ENCODE measurements at regions not wholly inside any gene's neighbourhood (a gene's known extent, or its start where the extent isn't known, plus 50 kb on each side); places are given as distances from the start of the nearest gene placed in this dataset.
A peak's percentile ranks its signal among the peaks of the same experiment; 100 is the strongest.
"Not testable (repeated sequence)": the region's sequence is repeated elsewhere in the genome, so short reads cannot be mapped to it uniquely, and the experiment has no call there.

GRCh38 chr6:28683945-28684538, 158.4 kb downstream of the GPX5 start:
- no peak for DNase-seq (ENCODE audit: low read depth)
- POLR2A ChIA-PET: no interaction called here
- no peaks in the 10 kb centered on the region for H3K36me3 ChIP-seq (ENCODE audit: control insufficient read depth, insufficient read depth, low read length)
- TF ChIP-seq, protein P1, sequence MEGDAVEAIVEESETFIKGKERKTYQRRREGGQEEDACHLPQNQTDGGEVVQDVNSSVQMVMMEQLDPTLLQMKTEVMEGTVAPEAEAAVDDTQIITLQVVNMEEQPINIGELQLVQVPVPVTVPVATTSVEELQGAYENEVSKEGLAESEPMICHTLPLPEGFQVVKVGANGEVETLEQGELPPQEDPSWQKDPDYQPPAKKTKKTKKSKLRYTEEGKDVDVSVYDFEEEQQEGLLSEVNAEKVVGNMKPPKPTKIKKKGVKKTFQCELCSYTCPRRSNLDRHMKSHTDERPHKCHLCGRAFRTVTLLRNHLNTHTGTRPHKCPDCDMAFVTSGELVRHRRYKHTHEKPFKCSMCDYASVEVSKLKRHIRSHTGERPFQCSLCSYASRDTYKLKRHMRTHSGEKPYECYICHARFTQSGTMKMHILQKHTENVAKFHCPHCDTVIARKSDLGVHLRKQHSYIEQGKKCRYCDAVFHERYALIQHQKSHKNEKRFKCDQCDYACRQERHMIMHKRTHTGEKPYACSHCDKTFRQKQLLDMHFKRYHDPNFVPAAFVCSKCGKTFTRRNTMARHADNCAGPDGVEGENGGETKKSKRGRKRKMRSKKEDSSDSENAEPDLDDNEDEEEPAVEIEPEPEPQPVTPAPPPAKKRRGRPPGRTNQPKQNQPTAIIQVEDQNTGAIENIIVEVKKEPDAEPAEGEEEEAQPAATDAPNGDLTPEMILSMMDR (IDR thresholded peaks at IDR 0.05; ENCODE audit: insufficient read depth, low read depth, low read length): peak; percentile 63
- CTCF ChIA-PET: interaction anchor here (1.0 to 1.9 kb wide), 7 partner anchors 10 to 931 kb away, joined by 3 to 8 read pairs (median 3); no protein-coding TSS in a partner anchor
- H3K27me3 ChIP-seq (ENCODE audit: control insufficient read depth, insufficient read depth, low read length): peaks cover 8% of the 10 kb centered on the region
- H3K4me3 ChIP-seq (ENCODE audit: low read depth, low read length): no peak overlapping the region

DNA sequence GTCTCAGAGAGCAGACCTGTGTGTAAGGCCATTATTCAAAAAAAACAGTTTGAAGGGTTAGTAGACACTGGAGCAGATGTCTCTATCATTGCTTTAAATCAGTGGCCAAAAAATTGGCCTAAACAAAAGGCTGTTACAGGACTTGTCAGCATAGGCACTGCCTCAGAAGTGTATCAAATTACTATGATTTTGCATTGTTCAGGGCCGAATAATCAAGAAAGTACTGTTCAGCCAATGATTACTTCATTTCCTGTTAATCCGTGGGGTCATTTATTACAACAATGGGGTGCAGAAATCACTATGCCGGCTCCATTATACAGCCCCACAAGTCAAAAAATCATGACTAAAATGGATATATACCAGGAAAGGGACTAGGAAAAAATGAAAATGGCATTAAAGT, 160.3 kb downstream of the GPX5 start:
- H3K4me3 ChIP-seq (ENCODE audit: low read depth, low read length); POLR2A ChIA-PET; DNase-seq (ENCODE audit: low read depth); H3K36me3 ChIP-seq (ENCODE audit: control insufficient read depth, insufficient read depth, low read length): not testable (repeated sequence)
- CTCF ChIA-PET: interaction anchor here (1.0 to 1.9 kb wide), 6 partner anchors 8 to 335 kb away, joined by 3 to 8 read pairs (median 4); no protein-coding TSS in a partner anchor
- H3K27me3 ChIP-seq (ENCODE audit: control insufficient read depth, insufficient read depth, low read length): peaks cover 10% of the 10 kb centered on the region

DNA sequence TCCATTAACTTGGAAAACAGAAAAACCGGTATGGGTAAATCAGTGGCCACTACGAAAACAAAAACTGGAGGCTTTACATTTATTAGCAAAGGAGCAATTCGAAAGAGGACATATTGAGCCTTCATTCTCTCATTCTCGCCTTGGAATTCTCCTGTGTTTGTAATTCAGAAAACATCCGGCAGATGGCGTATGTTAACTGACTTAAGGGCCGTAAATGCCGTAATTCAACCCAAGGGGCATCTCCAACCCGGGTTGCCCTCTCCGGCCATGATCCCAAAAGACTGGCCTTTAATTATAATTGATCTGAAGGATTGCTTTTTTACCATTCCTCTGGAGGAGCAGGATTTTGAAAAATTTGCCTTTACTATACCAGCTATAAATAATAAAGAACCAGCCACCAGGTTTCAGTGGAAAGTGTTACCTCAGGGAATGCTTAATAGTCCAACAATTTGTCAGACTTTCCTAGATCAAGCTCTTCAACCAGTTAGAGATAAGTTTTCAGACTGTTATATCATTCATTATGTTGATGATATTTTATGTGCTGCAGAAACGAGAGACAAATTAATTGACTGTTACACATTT, 160.9 kb downstream of the GPX5 start:
- POLR2A ChIA-PET; H3K27me3 ChIP-seq (ENCODE audit: control insufficient read depth, insufficient read depth, low read length); DNase-seq (ENCODE audit: low read depth); H3K4me3 ChIP-seq (ENCODE audit: low read depth, low read length); H3K36me3 ChIP-seq (ENCODE audit: control insufficient read depth, insufficient read depth, low read length): not testable (repeated sequence)
- TF ChIP-seq, protein P1 (IDR thresholded peaks at IDR 0.05; ENCODE audit: insufficient read depth, low read depth, low read length): peak; percentile 60
- CTCF ChIA-PET: interaction anchor here (1.0 to 2.2 kb wide), 6 partner anchors 10 to 902 kb away, joined by 3 to 5 read pairs (median 4); no protein-coding TSS in a partner anchor

DNA sequence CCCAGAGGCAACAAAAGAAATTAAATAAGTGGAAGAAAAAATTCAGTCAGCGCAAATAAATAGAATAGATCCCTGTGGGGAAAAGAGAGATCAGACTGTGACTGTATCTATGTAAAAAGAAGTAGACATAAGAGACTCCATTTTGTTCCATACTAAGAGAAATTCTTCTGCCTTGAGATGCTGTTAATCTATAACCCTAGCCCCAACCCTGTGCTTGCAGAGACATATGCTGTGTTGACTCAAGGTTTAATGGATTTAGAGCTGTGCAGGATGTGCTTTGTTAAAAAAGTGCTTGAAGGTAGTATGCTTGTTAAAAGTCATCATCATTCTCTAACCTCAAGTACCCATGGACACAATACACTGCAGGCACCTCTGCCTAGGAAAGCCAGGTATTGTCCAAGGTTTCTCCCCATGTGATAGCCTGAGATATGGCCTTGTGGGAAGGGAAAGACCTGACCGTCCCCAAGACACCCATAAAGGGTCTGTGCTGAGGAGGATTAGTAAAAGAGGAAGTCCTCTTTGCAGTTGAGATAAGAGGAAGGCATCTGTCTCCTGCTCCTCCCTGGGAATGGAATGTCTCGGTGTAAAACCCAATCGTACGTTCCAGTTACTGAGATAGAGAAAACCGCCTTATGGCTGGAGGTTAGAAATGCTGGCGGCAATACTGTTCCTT, 161.8 kb downstream of the GPX5 start:
- H3K27me3 ChIP-seq (ENCODE audit: control insufficient read depth, insufficient read depth, low read length); H3K4me3 ChIP-seq (ENCODE audit: low read depth, low read length); DNase-seq (ENCODE audit: low read depth); H3K36me3 ChIP-seq (ENCODE audit: control insufficient read depth, insufficient read depth, low read length); POLR2A ChIA-PET: not testable (repeated sequence)
- CTCF ChIA-PET: interaction anchor here (0.6 to 2.2 kb wide), 7 partner anchors 11 to 1061 kb away, joined by 3 to 5 read pairs (median 4); no protein-coding TSS in a partner anchor

- H3K27me3 ChIP-seq (ENCODE audit: control insufficient read depth, insufficient read depth, low read length): peaks cover 27% of the 10 kb centered on the region
- H3K4me3 ChIP-seq (ENCODE audit: low read depth, low read length); POLR2A ChIA-PET; DNase-seq (ENCODE audit: low read depth); H3K36me3 ChIP-seq (ENCODE audit: control insufficient read depth, insufficient read depth, low read length); CTCF ChIA-PET: not testable (repeated sequence)
Observed at GRCh38 chr6:28691991-28692390, 166.3 kb downstream of the GPX5 start.

DNA sequence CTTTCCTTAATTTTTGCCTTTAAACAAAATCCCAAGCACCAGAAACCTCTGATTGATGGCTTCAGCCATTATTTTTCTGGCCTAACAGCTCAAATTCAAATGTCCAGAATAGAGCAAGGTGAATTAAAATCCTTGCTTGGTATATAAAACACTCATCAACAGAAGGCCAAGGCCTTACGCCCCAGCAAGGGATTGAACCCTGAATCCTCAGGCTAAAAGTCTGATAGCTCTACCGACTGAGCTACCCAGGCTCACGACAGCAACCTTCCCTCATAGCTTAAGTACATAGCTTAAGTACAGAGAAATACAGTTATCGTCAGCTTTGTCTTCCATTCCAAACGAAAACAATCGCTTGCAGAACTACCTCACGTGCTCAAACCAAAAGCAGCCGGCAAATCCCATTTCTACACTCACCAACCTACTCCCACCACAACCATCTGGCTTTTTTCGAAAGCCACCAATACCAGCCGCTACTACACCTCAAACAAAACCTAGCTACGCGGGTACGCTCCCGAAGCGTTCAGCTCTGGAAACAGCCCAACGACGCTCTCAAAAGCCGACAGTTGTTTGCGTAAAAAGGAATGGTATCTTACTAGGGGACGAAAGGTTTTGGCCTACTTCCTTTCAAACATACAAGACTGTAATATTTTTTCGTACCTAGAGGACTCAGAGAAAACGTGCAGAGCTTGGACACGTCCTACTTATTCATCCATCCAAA, 167.5 kb downstream of the GPX5 start:
- DNase-seq (ENCODE audit: low read depth): no peak
- Histone ChIP-seq H3K27me3 (ENCODE audit: control insufficient read depth, insufficient read depth, low read length) (peaks cover 32% of the 10 kb centered on the region), H3K4me3 (ENCODE audit: low read depth, low read length) (no peak overlapping the region), H3K36me3 (ENCODE audit: control insufficient read depth, insufficient read depth, low read length) (no peaks in the 10 kb centered on the region)
- POLR2A ChIA-PET: no interaction called here
- CTCF ChIA-PET: interaction anchor here (0.5 to 1.0 kb wide), 3 partner anchors 8 to 323 kb away, joined by 3 to 4 read pairs (median 3); no protein-coding TSS in a partner anchor
- TF ChIP-seq, protein P1 (IDR thresholded peaks at IDR 0.05; ENCODE audit: insufficient read depth, low read depth, low read length): no peak
